OCI-LY7 (cell line): ENCODE measurements at regions not wholly inside any gene's neighbourhood (a gene's known extent, or its start where the extent isn't known, plus 50 kb on each side); places are given as distances from the start of the nearest gene placed in this dataset.

Source experiments
- EZH2phosphoT487 ChIP-seq: fragments of 200-600 bp; sonication (generic); IDR thresholded peaks from 2 replicates; pipeline ENCODE4 v1.6.1; 2018; ENCODE audit warnings: low read depth, borderline replicate concordance, mild to moderate bottlenecking, mixed run types, antibody characterized with exemption, low read length, moderate library complexity, mixed read lengths
- TF ChIP-seq, protein P1 (sequence below): fragments of 200-600 bp; sonication (generic); conservative IDR thresholded peaks from 2 replicates; pipeline ENCODE4 v1.5.1; 2014; ENCODE audit warnings: mild to moderate bottlenecking, antibody characterized with exemption, low read length, moderate library complexity, mixed read lengths

DNA sequence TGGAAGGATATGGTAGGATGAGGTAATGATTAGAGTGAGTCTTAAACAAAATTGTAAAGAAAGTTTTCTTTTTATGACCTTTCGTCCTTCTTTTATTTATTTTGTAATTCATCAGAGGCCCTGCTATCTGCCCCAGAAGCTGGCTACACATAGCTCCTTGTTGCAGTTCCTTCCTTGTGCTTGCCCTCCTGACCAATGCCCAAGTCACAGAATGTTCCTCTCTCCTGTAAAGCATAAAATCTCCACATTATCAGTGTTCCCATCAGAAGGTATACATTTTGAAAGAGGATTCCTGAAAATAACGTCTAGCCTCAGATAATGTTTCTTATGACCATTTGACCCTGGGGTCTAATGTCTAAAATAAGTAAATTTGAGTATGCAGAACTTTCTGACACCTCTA lies 78.3 kb downstream of the RND3 start:
- TF ChIP-seq, protein P1, sequence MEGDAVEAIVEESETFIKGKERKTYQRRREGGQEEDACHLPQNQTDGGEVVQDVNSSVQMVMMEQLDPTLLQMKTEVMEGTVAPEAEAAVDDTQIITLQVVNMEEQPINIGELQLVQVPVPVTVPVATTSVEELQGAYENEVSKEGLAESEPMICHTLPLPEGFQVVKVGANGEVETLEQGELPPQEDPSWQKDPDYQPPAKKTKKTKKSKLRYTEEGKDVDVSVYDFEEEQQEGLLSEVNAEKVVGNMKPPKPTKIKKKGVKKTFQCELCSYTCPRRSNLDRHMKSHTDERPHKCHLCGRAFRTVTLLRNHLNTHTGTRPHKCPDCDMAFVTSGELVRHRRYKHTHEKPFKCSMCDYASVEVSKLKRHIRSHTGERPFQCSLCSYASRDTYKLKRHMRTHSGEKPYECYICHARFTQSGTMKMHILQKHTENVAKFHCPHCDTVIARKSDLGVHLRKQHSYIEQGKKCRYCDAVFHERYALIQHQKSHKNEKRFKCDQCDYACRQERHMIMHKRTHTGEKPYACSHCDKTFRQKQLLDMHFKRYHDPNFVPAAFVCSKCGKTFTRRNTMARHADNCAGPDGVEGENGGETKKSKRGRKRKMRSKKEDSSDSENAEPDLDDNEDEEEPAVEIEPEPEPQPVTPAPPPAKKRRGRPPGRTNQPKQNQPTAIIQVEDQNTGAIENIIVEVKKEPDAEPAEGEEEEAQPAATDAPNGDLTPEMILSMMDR, result no peak
- TF ChIP-seq EZH2phosphoT487, result no peak
